ENCODE measurements at regions not wholly inside any gene's neighbourhood (a gene's known extent, or its start where the extent isn't known, plus 50 kb on each side); places are given as distances from the start of the nearest gene placed in this dataset.

- no peak for TF ChIP-seq CTCF (IDR thresholded peaks at IDR 0.05)
- no peak for TF ChIP-seq POLR2A (IDR thresholded peaks at IDR 0.05)
Measured at GRCh38 chr21:31520561-31521098, 138.9 kb upstream of the SOD1 start.
